SW 1271 (cell line): ENCODE measurements at regions not wholly inside any gene's neighbourhood (a gene's known extent, or its start where the extent isn't known, plus 50 kb on each side); places are given as distances from the start of the nearest gene placed in this dataset.

ENCODE experiments used
- DNase-seq, 2 experiments: peaks; one replicate each; lab custom pipeline; 2025; lab: John Stamatoyannopoulos, UW

DNA sequence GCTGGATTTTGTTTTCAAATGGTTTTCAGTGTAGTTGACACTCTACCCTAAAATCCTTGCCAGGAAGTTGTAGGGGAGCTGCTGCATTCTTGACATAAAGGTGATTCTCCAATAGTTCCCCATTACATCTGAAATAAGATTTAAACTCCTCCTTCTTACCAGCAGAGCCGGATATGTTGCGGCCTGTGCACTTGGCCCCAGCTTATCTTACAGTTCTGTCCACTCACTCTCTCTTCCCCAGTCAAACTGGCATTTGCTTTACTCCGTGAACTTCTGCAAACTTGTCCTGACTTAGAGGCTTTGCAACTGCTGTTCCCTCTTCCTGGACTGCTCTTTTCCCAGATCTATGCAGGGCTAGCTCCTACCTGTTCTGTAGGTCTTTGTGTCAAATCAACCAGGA, 929.5 kb downstream of the VRK1 start:
- no peak for DNase-seq

DNA sequence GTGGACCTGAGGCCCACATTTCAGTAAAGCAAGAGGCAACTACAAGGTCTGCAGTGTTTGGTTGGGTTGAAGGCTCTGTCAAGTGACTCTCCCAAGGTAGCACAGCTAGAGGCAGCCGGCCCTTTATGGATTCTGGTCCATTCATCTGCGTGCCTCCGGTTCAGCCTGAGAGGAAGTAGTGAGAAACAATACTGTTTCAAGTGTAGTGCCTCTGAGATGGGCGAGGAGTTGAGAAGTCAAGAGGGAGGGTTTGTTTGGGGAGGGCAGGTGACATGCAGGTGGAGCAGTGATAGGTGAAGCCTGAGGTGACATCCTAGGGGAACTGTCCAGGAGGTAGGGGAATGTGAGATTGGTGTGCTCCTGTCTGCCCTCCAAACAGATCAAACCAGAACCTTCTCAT, 933.5 kb downstream of the VRK1 start:
- no peak for DNase-seq

DNA sequence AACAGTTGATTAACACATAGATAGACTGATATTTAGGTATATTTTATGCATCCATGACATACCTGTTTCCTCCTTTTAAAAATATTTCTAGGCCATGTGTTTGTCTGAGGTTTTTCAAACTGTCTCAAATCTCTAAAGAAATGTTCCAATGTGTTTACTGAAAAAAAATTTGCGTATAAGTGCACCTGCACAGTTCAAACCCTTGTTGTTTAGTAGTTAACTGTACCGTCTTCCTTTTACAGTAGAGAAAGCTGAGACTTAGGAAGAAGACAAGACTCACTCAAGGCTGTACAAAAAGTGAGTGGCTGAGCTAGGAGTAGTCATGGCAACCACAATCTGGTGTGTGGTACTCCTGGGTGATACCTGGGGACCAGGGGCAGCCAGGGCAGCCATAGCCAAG, 934.6 kb downstream of the VRK1 start:
- DNase-seq = no peak

DNA sequence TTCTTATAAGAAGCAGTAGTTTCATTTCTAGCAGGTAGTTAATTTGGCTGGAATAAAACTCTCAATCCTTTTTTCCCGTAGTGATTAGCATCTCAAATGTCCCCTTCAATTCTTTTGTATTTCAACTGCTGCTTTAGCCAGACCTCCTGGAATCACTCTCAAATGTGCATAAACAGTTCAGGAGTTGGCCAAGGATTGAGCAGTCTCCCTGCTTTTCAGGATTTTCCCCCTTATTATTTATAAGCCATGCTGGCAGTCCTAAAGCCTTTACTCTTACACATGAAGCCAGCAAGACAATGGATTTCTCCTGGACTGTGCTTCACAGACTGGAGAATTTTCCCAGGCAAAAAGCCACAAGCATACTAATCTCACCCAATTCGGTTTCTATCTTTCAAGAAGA, 950.1 kb downstream of the VRK1 start:
- no peak for DNase-seq

DNA sequence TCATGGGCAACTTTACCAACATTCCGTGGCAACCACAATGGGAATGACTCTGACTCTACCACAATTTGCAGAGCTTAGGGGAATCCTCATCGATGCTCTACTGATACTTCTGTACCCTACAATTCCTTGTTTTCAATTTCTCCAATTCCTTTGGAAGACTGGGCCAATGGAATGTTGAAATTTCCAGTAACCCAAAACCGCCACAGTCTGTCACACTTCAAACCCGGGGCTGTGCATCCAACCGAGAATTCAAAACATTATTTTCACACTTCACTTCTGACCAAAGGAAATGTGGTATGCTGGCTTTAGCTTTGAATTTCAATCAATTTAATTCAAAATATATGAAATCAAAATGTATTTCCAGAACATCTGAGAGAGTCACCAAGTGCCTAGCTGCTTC, 951.4 kb downstream of the VRK1 start:
- no peak for DNase-seq

DNA sequence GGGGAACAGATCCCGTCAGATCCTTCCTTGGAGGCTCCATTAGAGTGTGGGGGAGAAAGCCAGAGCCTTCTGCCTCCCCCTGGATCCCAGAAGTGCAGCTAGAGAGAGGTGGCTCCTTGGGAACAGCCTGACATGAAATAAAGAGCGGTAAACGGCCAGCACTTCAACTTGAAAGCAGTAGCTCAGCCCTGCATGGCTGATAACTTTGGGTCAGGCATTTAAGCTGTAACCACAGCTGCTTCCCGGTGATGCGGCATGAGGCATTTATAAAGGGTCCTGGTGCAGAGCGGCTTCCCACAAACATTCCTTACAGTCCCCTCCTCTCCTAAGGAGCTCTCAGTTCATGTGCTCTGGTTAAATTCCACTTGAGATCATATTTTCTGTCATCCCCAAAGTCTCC, 960.3 kb downstream of the VRK1 start:
- DNase-seq = no peak

DNA sequence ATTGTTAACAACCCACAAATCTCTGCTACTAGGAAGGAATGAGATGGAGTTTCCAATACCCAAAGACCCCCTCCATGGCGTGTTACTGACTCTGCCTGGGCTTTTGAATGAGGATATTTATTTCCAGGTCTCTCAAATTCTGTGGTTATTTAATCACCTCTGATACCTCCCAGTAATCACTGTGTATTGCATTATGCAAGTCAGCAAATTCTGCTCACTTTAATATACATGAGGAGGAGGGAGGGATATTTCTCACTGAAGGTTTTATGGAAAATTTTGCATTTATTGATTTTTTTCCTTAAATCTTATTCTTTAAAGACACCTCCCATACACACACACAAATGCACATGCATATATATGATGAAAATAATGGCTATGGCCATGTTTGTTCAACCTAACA, 962.9 kb downstream of the VRK1 start:
- DNase-seq = no peak

DNA sequence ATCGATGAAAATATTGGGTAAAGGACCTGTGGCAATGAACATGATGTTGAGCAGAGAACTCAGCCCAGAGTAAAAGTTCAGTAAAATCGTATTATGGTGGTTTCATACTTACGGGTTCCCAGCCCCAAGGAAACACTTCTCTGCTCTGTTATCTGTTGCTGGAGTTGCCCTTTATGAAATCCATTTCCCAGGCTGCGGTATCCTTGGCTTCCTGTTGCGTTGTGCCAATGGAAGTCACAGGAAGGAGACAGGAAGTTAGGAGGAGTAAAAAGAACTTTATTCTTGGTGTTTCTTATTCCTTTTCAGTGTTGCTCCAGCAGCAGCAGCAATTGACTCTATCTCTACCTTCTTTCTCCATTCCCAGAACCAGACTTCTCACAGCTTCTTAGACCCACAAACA, 965.2 kb downstream of the VRK1 start:
- no peak for DNase-seq

DNA sequence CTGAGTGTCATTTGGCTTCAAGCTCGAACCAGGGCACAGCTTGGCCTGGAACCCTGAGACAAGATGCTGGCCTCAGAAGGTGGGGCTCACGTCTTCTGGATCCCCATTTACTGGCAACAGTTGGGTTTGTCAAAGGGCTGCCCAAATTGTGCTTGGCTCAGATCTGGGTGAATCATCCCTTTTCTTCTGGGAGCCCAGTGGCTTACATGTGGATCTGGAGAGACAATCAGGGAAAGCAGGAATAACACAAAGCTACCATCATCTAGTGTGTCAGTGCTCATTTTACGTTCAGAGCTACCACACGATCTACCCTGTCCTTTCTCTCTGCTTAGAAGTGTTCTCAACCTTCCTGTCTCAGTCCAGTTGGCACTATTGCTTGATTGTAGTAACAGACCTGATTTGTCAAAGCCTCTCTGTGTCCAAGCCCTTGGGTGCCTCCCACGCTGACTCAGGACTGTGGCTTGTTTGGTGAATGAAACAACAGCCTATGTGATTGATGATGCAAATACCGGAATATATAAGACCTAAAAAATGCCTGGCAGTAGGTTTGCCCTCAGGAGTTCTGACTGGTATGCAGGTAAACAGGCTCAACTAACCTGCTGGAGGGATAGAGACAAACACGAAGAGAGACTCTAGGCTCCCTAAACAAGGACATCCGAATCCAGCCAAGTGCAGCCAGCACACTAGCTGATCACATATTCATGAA, 974.3 kb downstream of the VRK1 start:
- no peak for DNase-seq

DNA sequence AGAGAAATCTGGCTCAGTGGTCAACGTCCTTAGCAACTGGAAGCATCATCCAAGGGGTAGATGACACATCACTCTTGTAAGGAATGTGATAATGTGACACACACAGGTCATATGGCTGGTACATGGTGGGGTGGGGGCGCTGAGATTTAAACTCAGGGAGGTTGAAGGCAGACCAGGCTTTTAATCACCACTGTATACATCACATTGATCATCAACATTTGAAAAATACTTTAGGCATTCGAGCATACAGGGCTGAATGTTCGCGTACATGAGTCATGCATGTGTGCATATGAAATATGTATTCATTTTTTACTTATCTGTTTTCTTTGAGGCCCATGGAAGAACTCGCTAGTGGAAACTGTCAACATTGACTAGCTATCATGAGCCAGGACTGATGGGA, 976.4 kb downstream of the VRK1 start:
- no peak for DNase-seq

DNA sequence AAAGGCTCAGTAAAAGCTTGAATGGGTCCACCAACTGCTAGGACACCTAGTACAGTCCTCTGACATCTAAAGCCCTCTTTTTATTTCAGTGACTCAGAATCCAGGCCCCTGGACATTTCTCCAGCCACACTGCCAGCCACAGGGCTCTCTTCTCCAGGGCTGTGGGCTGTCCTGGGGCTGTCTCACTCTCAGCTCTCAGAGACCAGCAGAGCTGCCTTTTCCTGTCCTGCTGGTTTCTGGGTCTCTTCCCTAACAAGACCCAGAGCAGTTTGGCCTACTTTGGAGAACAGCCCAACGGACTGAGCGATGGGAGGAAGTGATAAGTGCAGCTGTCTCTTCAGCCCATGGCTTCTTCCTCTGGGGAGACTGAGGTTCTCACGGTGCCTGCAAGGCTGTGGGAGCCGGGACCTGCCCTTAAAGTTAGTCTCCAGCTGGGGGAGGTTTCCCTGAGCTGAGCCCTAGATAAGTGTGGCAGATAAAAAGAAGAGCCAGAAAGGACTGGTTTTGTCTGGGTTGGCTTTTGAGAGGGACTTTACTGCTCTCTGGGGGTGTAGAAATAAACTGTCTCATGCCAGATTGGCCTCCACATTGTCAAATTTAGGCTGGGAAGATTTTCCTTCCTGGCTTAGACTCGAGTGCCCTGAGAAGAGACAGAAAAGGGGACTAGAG, 979.8 kb downstream of the VRK1 start:
- no peak for DNase-seq

DNA sequence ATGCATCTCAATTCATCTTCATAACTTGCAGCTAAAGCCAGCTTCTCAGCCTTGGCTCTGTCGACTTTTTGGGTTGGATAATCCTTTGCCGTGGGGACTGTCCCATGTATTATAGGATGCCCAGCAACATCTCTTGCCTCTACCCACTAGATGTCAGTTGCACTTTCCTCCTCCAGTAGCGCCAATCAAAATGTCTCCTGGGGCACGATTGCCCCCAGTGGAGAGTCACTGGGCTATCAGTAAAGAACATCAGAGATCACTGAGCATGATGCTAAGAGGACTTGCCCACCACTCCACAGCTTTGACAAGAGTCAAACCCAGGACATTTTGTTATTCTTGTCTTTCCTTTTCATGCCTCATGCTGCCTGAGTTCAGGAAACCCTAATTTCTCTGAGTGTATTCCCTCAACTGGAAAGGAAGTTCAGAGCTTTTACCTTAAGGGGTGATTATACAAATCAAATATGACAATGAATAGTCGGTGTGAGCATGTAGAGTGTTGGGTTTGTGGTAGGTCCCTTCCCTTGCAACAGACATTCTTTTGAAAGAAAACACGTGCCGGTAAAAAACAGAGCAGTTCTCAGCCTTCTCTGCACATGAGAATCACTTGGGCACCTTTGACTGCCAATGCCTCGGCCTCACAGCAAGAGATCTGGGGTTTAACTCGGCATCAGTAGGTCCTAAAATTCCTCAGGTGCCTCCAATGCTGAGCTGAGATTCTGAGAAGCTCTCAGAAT, 980.6 kb downstream of the VRK1 start:
- no peak for DNase-seq

DNA sequence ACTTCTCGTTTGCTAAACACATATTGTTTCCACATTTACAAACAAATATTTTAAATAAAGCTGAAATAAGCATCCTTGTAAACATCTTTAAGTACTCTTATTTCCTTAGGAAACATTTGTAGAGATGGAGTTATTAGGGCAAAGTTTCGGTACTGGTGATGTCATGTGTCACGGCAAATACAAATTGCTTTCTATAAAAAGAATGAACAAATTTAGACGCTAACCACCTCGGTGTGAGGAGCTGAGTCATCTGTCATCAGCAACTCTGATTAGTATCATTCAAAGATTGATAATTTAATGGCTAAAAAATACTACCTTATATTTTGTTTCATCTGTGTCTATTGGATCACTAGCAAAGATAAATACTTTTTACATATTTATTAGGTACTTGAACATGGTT, 982.0 kb downstream of the VRK1 start:
- no peak for DNase-seq

DNA sequence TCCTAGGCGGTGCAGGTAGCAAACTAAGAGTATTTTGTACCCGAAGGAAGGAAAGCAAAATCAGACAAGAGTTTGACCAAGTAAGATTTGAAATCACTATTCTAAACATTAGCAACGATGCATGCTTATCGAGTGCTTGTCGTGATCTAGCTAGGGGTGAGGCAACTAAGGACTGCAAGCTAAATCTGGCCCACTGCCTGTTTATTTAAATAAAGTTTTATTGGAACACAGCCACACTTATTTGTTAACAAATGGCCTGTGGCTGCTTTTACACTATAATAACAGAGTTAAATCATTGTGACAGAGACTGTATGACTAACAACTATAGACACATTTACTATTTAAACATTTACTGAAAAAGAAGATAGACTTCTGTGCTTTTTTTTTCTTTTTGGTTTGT, 983.6 kb downstream of the VRK1 start:
- no peak for DNase-seq

DNA sequence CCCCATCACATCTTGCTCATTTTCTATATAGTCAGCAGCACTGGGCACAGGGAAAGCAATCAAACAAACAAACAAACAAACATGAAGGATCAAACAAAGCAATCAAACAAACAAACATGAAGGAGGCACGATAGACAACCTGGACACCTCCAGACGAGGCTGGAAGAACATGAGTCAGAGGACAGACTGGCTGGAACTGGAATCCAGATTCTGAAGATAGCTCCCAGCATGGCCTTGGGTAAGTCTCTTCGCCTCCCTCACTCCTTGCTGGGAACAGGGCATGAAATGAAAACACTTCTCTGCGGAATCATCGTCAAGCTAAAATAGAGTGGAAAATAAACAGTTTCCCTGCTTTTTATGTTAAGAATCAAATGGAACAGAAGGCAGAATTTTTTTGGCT, 984.8 kb downstream of the VRK1 start:
- no peak for DNase-seq

DNA sequence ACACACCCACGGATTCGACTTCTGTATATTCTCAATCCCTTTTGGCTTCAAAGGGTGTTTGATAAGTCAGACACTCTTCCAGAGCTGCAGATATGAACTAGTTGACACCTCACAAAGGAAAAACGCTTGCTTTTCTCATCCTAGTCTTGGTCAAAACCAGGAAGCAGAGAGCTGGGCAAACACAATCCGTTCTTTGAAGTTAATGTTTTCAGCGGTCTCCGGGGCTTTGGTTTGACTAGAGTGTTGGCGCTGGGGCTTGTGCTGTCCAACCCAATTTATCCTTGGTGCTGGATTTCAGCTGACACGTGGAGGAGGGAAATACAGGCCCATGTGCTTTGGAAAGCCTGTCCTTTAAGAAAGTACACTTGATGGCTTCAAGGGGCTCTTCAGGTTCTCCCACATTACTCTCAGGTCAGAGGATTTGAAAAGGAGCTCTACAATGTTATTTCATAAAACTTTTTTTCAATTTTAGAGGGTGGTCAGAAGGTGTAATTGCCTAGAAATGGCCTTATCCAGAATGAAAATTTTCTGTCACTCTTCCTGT, 985.8 kb downstream of the VRK1 start:
- no peak for DNase-seq

DNA sequence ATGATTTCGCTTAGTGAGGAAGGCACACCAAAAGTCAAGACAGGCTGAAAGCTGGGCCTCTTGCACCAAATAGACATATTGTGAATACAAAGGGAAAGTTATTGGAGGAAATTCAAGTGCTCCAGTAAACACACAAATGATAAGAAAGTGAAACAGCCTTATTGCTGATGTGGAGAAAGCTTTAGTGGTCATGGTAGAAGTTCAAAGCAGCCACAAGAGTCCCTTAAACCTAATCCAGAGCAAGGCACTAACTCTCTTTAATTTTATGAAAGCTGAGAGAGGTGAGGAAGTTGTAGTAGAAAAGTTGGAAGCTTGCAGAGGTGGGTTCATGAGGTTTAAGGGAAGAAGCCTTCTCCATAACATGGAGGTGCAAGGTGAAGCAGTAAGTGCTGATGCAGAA, 988.3 kb downstream of the VRK1 start:
- DNase-seq = no peak

DNA sequence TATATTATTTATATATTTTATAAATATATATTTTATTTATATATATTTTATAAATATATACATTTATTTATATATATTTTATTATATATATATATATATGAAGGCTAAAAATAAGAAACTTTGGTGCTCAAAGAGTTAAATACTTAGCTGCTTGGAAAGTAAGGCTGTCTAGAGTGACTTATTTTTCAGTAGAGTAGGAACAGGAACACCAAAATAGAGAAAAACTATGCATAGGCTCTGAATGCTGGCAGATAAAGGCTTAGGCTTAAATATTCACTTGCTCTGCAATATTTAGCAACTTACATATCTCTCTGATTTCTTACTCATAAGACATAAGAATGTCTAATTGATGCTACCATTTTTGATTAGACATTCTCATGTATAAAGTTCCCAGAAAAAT, 991.2 kb downstream of the VRK1 start:
- DNase-seq = no peak

DNA sequence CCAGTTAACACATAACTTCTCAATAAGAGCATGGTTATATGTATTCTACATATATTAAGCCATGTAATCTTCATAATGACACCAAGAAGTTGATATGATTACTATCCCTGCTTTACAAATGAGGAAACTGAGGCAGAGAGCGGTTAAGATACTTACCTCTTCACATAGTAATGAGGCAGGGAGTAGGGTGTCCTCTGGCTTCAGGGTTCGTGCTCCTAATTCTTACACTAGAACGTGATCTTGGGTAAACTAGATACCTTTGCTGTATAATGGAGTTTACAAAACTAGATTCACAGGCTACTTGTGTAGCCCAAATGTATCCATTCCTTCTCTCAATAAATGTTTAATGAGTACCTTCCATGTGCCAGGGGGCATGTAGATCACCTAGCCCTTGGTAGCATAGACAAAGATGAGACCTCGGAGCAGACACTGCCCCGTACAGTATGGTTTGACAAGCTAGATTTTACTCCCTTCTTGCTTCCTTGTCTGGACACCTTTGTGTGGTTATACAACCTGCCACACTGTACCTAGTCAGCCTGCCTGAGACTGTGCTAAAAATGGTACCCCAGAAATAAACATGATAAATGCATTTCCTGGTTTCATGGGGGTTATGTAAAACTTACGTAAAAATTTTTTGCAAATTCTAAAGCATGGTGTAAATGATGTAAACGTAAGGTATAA, 991.8 kb downstream of the VRK1 start:
- no peak for DNase-seq

DNA sequence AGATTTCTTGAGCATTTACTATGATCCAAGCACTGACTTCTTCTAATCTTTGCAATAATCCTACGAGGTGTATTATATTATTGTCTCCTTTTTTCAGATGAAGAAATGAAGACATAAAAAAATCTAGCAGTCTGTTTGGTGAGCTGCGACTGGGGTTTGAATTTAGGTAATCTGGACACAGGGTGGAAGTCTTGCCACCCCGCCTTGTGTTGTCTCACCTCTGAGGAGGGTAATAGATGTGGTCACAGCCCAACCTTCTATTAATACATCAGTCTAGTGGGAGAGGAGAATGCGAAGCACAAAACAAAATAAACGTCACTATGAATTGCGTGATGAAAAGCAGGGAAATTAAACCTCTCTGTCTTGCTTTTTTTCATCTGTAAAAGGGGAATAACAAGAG, 993.9 kb downstream of the VRK1 start:
- no peak for DNase-seq

DNA sequence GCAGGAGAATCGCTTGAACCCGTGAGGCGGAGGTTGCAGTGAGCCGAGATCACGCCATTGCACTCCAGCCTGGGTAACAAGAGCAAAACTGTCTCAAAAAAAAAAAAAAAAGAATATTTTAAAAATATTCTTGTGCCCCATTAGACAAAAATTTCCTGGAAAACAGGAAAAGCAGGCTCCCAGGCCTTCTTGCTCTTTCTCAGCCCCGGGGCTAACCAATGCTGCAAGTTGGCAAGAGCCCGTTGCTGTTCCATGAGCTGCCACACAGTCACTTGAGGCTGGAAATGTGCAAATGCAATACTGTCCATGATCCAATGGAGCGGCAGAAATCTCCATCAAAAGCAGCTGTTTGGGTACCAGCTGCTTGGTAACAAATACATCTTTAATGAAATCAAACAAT, 994.7 kb downstream of the VRK1 start:
- no peak for DNase-seq

DNA sequence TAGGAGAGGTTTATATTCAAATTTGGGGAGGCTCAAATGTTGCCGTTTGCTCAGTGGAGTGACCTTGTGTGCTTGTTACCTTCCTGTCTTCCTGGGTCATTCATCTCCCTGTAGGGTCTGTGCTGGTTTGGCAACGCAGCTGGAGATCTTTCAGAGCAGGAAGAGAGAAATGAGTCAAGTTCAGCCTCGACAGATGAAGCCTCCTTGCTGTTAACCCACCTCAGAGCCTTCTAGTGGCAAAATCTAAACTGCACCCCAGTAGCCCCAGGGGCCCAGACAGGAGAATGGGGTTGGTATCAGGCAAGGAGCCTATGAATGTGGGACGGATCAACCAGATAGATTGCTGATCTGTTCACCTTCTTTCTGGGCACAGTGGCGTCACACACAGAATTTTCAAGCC, 999.3 kb downstream of the VRK1 start:
- DNase-seq = no peak

DNA sequence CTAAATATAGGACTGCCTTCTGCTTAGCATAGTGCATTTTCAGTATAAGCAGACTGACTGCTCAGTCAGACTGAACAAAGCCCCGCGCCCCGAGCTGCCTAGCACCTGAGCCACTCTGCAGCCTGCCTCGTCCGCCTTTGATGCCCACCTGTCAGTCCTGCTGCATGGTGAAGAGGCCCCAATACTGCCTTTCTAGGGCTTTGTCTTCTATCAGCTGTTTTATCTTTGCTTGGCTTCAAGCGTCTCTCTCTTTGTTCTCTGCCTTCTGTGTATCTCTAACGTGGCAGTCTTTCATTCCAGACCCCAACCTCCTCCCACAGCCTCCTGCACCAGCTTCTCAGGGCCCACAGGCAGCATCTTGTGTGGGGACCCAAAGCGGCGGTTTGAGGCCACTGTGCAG, 1001.0 kb downstream of the VRK1 start:
- DNase-seq = no peak
